ENCODE measurements at regions not wholly inside any gene's neighbourhood (a gene's known extent, or its start where the extent isn't known, plus 50 kb on each side); places are given as distances from the start of the nearest gene placed in this dataset.

GRCh38 chr3:156770699-156771414, 55.3 kb upstream of the LEKR1 start:
- DNase-seq (ENCODE audit: low spot score): no peak
- no peak overlapping the region for H3K27ac ChIP-seq
- TF ChIP-seq CTCF (IDR thresholded peaks at IDR 0.05; ENCODE audit: poor library complexity): no peak
- no peak for TF ChIP-seq EZH2phosphoT487 (IDR thresholded peaks at IDR 0.05; ENCODE audit: low read depth, severe bottlenecking, unreplicated experiment)
- H3K4me2 ChIP-seq: no peak overlapping the region
- WGBS (ENCODE audit: low lambda C conversion rate, missing lambda C conversion rate): 90% methylated on average over 6 of the region's 6 CpGs
- no peaks in the 10 kb centered on the region for H4K20me1 ChIP-seq (ENCODE audit: insufficient read depth, poor library complexity, severe bottlenecking)
- H3K36me3 ChIP-seq (replicated peaks; ENCODE audit: insufficient read depth, low read depth): no peaks in the 10 kb centered on the region
- no peak overlapping the region for H3K4me3 ChIP-seq
- H3K79me2 ChIP-seq: no peaks in the 10 kb centered on the region
- H3K4me1 ChIP-seq (ENCODE audit: insufficient read depth): no peaks in the 10 kb centered on the region
- no peaks in the 10 kb centered on the region for H3K27me3 ChIP-seq
- H3K9me2 ChIP-seq (replicated peaks; ENCODE audit: insufficient read depth): no peaks in the 10 kb centered on the region
- no peak overlapping the region for H2AFZ ChIP-seq
- no peaks in the 10 kb centered on the region for H3K9me3 ChIP-seq (ENCODE audit: low read depth)

- TF ChIP-seq CTCF (IDR thresholded peaks at IDR 0.05; ENCODE audit: poor library complexity) (no peak), EZH2phosphoT487 (IDR thresholded peaks at IDR 0.05; ENCODE audit: low read depth, severe bottlenecking, unreplicated experiment) (no peak), EZH2 (IDR thresholded peaks at IDR 0.05; ENCODE audit: borderline replicate concordance) (no peak)
- H3K4me2 ChIP-seq: no peak overlapping the region
- H2AFZ ChIP-seq: no peak overlapping the region
- 45% methylated on average over 2 of the region's 2 CpGs for WGBS (ENCODE audit: low lambda C conversion rate, missing lambda C conversion rate)
- no peaks in the 10 kb centered on the region for H3K4me1 ChIP-seq (ENCODE audit: insufficient read depth)
- H4K20me1 ChIP-seq (ENCODE audit: insufficient read depth, poor library complexity, severe bottlenecking): no peaks in the 10 kb centered on the region
- H3K79me2 ChIP-seq: no peaks in the 10 kb centered on the region
- H3K36me3 ChIP-seq (replicated peaks; ENCODE audit: insufficient read depth, low read depth): no peaks in the 10 kb centered on the region
- DNase-seq (ENCODE audit: low spot score): no peak
- H3K27ac ChIP-seq: no peak overlapping the region
- no peaks in the 10 kb centered on the region for H3K9me2 ChIP-seq (replicated peaks; ENCODE audit: insufficient read depth)
- H3K9me3 ChIP-seq (ENCODE audit: low read depth): no peaks in the 10 kb centered on the region
- H3K27me3 ChIP-seq: no peaks in the 10 kb centered on the region
- H3K4me3 ChIP-seq: no peak overlapping the region
These were observed 53.5 kb upstream of the LEKR1 start for GRCh38 chr3:156772588-156773206.

- Histone ChIP-seq H2AFZ (no peak overlapping the region), H3K4me1 (ENCODE audit: insufficient read depth) (no peaks in the 10 kb centered on the region), H3K27ac (no peak overlapping the region), H4K20me1 (ENCODE audit: insufficient read depth, poor library complexity, severe bottlenecking) (no peaks in the 10 kb centered on the region), H3K4me2 (no peak overlapping the region), H3K79me2 (no peaks in the 10 kb centered on the region), H3K36me3 (replicated peaks; ENCODE audit: insufficient read depth, low read depth) (no peaks in the 10 kb centered on the region), H3K9me3 (ENCODE audit: low read depth) (no peaks in the 10 kb centered on the region), H3K9me2 (replicated peaks; ENCODE audit: insufficient read depth) (no peaks in the 10 kb centered on the region), H3K4me3 (no peak overlapping the region), H3K27me3 (no peaks in the 10 kb centered on the region)
- DNase-seq (ENCODE audit: low spot score): no peak
- 100% methylated on average over 2 of the region's 2 CpGs for WGBS (ENCODE audit: low lambda C conversion rate, missing lambda C conversion rate)
- no peak for TF ChIP-seq EZH2phosphoT487 (IDR thresholded peaks at IDR 0.05; ENCODE audit: low read depth, severe bottlenecking, unreplicated experiment)
- TF ChIP-seq CTCF (IDR thresholded peaks at IDR 0.05; ENCODE audit: poor library complexity): no peak
- no peak for TF ChIP-seq EZH2 (IDR thresholded peaks at IDR 0.05; ENCODE audit: borderline replicate concordance)
These were observed 50.1 kb upstream of the LEKR1 start for GRCh38 chr3:156776031-156776430.
